CMK (cell line): ENCODE measurements at regions not wholly inside any gene's neighbourhood (a gene's known extent, or its start where the extent isn't known, plus 50 kb on each side); places are given as distances from the start of the nearest gene placed in this dataset.
"Not testable (repeated sequence)": the region's sequence is repeated elsewhere in the genome, so short reads cannot be mapped to it uniquely, and the experiment has no call there.

Experiments used
- DNase-seq: peaks from one replicate; pipeline ENCODE4 v3.0.0-alpha.2; 2010; ENCODE audit warnings: low read depth

- DNase-seq, result no peak
These were observed 361.4 kb upstream of the CFAP20DC start for GRCh38 chr3:59411186-59411585.

DNA sequence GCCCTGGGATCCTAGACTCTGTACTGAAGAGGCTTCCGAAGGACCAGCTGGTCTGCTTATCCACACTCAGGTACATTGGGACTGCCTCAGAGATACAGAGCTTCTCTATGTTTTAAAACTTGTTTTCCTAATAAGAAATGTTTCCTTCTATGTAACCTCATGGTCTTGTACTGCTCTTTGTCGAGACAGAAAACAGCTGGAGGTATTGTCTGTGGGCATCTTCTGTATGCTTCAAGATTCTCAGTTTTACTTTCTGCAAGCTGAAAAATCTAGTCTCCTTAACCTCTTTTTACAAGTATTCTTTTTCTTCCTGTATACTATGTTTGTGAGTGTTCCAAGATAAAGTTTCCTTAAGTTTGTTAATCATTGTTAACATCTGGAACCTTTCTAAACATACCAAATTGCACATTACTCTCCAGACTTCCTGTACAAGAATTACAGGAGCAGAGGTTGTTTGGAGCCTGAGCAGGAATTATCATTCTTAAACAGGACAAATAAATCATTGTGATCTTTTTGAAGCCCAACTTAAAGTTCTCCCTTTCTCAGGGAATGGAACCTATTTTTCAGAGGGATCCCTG is 358.3 kb upstream of the CFAP20DC start:
- DNase-seq, result no peak

GRCh38 chr3:59407425-59407824 is 357.6 kb upstream of the CFAP20DC start:
- DNase-seq, result no peak

DNA sequence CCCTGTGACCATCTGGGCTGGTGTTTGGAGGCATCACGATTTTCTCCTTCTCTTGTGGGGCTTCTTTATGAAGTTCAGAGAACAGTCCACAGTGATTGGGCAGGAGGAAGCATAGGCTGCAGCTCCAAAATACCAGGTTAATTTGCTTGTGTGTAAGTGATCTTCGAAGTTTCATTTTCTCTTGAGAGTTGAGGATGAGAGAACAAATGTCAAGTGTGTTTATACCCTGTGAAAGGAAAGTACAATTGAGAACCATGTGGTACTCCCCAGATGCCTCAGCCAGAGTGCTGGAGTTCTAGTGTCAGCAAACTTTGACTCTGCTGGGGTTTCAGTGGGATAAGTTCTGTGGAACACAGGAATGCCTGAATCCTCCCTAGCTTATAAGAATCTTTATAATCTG is 357.1 kb upstream of the CFAP20DC start:
- DNase-seq, result no peak

- no peak for DNase-seq
These were observed 355.0 kb upstream of the CFAP20DC start for GRCh38 chr3:59404851-59405250.

- no peak for DNase-seq
These were observed 354.2 kb upstream of the CFAP20DC start for GRCh38 chr3:59404064-59404463.

DNA sequence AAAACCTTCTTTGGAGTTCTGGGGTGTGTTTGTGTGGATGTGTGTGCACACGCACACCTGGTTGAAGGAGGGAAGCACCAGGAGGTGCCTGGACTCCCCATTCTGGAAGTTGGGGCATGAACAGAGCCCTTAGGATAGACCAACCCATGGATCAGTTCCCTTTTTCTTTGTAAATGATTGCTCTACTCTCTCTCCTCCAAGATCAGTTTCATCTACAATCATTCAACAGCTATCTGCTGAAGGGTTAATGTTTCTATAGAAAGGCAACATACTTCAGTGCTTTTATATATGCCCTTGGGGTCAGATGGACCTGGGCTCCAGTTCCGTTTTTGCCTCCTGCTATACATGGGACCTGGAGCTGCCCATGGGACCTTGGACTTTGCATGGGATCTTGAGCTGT is 352.1 kb upstream of the CFAP20DC start:
- DNase-seq, result no peak

DNA sequence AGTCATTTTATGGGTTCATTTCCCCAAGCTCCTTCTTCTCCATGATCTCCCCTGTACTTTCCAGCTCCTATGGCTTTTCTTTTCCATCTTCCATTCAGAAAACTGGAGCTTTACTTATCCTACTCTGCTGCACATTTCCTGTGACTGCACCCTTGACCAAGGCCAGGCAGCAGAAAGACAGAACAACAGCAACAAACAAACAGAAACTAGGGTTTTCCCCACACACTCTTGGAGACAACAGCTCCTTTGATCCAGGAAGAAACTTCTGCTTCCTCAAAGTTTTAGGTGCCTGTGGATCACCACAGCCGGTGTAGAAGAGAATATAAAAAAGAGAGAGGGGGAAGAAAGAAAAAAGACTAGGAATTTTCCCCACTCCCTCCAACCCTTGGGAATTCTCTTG is 342.3 kb upstream of the CFAP20DC start:
- no peak for DNase-seq

GRCh38 chr3:59391131-59391530 is 341.3 kb upstream of the CFAP20DC start:
- no peak for DNase-seq

DNA sequence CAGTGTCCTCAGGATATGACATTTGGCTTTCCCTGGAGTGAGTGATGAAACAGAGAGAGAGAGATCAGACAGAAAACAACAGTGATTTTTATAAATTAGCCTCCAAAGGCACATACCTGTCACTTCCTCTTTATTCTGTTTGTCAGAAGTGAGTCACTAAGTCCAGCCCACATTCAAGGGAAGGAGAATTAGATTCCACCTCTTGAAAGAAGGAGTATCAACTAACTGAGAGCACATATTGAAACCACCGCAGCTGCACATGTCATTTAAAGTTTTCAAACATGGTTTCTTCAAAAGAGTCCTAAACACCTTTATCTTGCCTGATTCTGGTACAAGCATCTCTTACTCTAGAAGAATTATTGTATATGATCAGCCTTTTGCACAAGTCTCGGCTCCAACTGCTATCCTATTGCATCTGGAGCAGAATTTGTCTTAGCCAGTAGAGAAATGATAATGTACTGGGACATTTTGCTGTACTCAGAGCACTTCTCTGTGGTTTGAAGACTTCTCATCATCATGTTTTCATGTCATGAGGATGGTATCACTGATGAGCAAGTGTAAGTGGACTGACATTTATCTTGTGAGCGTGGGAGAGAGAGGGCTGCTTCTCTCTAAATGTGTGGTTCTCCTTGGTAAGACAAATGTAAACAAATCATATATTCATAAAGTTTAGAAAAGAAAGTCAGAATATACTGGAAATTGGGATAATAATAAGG is 338.9 kb upstream of the CFAP20DC start:
- no peak for DNase-seq

DNA sequence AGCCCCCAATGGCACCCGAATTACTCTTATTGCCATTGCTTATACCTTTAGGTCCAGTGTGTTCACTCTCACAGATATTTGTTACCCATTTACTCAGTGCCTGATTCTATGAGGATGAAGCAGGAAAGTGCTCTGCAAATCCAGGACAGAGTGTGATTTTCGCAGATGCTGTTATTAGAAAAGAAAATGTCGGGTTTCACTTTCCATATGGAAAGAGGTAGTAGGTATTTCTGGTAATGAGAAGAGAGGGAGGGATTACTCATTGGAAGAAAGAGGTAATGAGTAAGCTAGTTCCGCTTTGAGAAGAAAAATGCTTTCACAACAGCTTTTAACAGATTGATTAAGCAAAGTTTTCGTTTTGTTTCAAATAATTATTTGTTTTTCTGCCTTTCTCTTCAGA is 336.3 kb upstream of the CFAP20DC start:
- no peak for DNase-seq

GRCh38 chr3:59385547-59385946 is 335.7 kb upstream of the CFAP20DC start:
- no peak for DNase-seq

GRCh38 chr3:59381282-59381681 is 331.5 kb upstream of the CFAP20DC start:
- DNase-seq, result no peak

DNA sequence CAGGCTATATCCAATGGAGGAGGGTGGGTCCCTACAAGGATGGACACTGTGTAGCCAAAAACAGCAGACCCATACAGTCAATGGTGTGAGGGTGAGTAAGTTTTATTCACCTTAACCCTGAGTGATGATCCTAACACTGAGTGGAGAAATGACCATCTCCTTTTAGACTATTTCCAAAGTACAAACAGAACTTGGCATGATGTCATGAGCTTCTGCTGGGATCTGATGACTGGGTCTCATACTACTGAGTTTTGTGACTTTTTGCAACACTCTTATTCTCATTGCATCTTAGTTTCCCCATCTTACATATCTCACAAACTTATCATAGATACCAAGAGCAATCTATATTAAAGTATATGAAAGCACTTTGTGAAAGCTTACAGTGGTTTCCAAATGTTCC is 330.3 kb upstream of the CFAP20DC start:
- DNase-seq, result no peak

DNA sequence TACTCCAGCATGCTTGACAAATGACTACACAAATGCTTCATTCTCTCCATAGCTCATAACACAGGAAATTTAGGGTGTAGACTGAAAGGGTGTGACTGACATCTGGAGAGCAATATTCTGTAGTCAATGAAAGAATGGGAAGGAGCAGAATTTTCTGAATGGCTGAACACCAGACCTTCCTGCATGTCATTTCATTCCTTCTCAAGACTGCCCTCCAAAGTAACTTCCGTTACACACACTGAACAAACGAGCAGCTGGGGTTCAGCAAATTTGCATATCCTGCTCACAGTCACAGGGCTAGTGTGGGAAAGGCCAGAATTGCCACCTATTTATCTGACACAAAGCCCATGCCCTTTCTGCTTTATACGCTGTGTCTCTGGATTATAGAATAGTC is 325.0 kb upstream of the CFAP20DC start:
- no peak for DNase-seq

DNA sequence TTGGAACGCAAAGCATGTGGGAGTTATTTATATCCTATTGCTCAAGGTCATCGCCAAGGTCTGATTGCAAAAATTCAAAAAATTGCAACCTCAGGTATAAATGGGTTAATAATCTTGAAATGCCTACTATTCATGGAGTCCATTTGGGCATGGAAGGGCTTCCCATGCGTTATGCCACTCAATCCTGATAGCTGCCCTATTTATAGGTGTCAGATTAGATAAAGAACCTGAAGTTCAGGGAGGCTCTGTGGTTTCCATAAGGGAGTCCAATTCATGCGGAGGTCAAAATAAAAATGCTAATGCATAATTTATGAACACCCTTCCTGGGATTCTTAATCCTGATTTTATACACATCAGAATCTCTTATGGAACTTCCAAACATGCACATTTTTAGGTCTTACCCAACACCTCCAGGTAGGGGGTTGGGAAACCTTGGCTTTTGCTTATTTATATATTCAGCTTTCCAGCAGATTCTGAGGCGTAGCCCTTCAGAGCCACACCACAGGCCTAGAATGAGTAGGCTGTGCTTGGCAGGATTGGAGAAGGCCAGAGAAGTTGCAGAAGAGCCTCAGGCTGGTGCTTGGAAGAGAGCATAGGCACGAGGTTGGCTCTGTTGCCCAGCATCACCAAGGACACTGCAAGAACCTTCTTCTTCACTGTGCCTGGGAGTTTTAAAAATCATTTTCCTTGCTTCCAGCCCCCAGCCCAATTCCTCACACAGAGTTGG is 324.4 kb upstream of the CFAP20DC start:
- no peak for DNase-seq

- DNase-seq, result no peak
These were observed 322.5 kb upstream of the CFAP20DC start for GRCh38 chr3:59372346-59372745.

- DNase-seq, result no peak
These were observed 319.3 kb upstream of the CFAP20DC start for GRCh38 chr3:59368900-59369675.

GRCh38 chr3:59367150-59367549 is 317.3 kb upstream of the CFAP20DC start:
- DNase-seq, result no peak

- no peak for DNase-seq
These were observed 316.4 kb upstream of the CFAP20DC start for GRCh38 chr3:59366218-59366617.

GRCh38 chr3:59364496-59364895 is 314.7 kb upstream of the CFAP20DC start:
- no peak for DNase-seq

DNA sequence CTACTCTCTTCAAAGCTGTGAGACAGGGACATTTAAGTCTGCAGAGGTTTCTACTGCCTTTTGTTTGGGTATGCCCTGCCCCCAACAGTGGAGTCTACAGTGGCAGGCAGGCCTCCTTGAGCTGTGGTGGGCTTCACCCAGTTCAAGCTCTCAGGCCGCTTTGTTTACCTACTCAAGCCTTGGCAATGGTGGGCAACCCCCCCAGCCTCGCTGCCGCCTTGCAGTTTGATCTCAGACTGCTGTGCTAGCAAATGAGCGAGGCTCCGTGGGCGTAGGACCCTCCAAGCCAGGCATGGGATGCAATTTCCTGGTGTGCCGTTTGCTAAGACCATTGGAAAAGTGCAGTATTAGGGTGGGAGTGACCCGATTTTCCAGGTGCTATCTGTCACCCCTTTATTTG is 310.5 kb upstream of the CFAP20DC start:
- DNase-seq, result not testable (repeated sequence)

- no peak for DNase-seq
These were observed 291.6 kb upstream of the CFAP20DC start for GRCh38 chr3:59341459-59341858.
